H9 (cell line): ENCODE measurements at regions not wholly inside any gene's neighbourhood (a gene's known extent, or its start where the extent isn't known, plus 50 kb on each side); places are given as distances from the start of the nearest gene placed in this dataset.

Source experiments
- DNase-seq: peaks from one replicate; pipeline ENCODE4 v3.0.0-alpha.2; 2017
- H2AFZ ChIP-seq: one replicate; pipeline ENCODE4 v1.6.1; 2013; ENCODE audit warnings: mild to moderate bottlenecking, low read length, control low read depth, moderate library complexity
- H2AK5ac ChIP-seq: 2 replicates; pipeline ENCODE4 v1.6.1; 2013; ENCODE audit warnings: low read length, control low read depth, mixed read lengths; ENCODE audit not compliant: insufficient read length
- H2BK120ac ChIP-seq: one replicate; pipeline ENCODE4 v1.6.1; 2013; ENCODE audit warnings: low read depth, mild to moderate bottlenecking, low read length, control low read depth, inconsistent platforms; ENCODE audit not compliant: poor library complexity, severe bottlenecking
- H2BK12ac ChIP-seq: 2 replicates; pipeline ENCODE4 v1.6.1; 2013; ENCODE audit warnings: low read length, control low read depth, mixed read lengths, low read depth; ENCODE audit not compliant: insufficient read length
- H2BK15ac ChIP-seq: 2 replicates; pipeline ENCODE4 v1.6.1; 2013; ENCODE audit warnings: low read depth, low read length, control low read depth
- H2BK20ac ChIP-seq: one replicate; pipeline ENCODE4 v1.6.1; 2013; ENCODE audit warnings: low read depth, mild to moderate bottlenecking, low read length, control low read depth, inconsistent platforms; ENCODE audit not compliant: poor library complexity, severe bottlenecking
- H2BK5ac ChIP-seq: 2 replicates; pipeline ENCODE4 v1.6.1; 2013; ENCODE audit warnings: low read length, control low read depth, mixed read lengths; ENCODE audit not compliant: insufficient read length
- H3K14ac ChIP-seq: 2 replicates; pipeline ENCODE4 v1.6.1; 2013; ENCODE audit warnings: low read length, control low read depth; ENCODE audit not compliant: insufficient read depth
- H3K18ac ChIP-seq: 2 replicates; pipeline ENCODE4 v1.6.1; 2013; ENCODE audit warnings: low read depth, mild to moderate bottlenecking, mixed read lengths, low read length, control low read depth; ENCODE audit not compliant: insufficient read length
- H3K23ac ChIP-seq: 2 replicates; pipeline ENCODE4 v1.6.1; 2013; ENCODE audit warnings: low read length, control low read depth, mixed read lengths, low read depth; ENCODE audit not compliant: insufficient read length
- H3K23me2 ChIP-seq: 2 replicates; pipeline ENCODE4 v1.6.1; 2013; ENCODE audit warnings: low read depth, mild to moderate bottlenecking, mixed read lengths, low read length, control low read depth; ENCODE audit not compliant: insufficient read length, poor library complexity, severe bottlenecking
- H3K27ac ChIP-seq: 2 replicates; pipeline ENCODE4 v1.5.1; 2013; ENCODE audit warnings: low read length, control low read depth, mixed read lengths, low read depth; ENCODE audit not compliant: insufficient read length
- H3K27me3 ChIP-seq: 2 replicates; pipeline ENCODE4 v1.6.1; 2013; ENCODE audit warnings: low read length, control low read depth, inconsistent platforms; ENCODE audit not compliant: insufficient read depth
- H3K4ac ChIP-seq: 2 replicates; pipeline ENCODE4 v1.6.1; 2013; ENCODE audit warnings: low read depth, mild to moderate bottlenecking, control low read depth, inconsistent platforms, low read length, moderate library complexity
- H3K4me1 ChIP-seq: 2 replicates; pipeline ENCODE4 v1.6.1; 2013; ENCODE audit warnings: low read length, control low read depth, inconsistent platforms; ENCODE audit not compliant: insufficient read depth
- H3K4me2 ChIP-seq: 2 replicates; pipeline ENCODE4 v1.6.1; 2013; ENCODE audit warnings: low read length, control low read depth, mixed read lengths; ENCODE audit not compliant: insufficient read length, insufficient read depth
- H3K56ac ChIP-seq: 2 replicates; pipeline ENCODE4 v1.6.1; 2013; ENCODE audit warnings: low read depth, mild to moderate bottlenecking, mixed read lengths, low read length, control low read depth; ENCODE audit not compliant: insufficient read length
- H3K79me1 ChIP-seq: 2 replicates; pipeline ENCODE4 v1.6.1; 2013; ENCODE audit warnings: low read depth, mild to moderate bottlenecking, moderate library complexity, low read length, control low read depth, inconsistent platforms; ENCODE audit not compliant: insufficient read depth, poor library complexity, severe bottlenecking
- H3K79me2 ChIP-seq: 2 replicates; pipeline ENCODE4 v1.6.1; 2013; ENCODE audit warnings: low read length, control low read depth, inconsistent platforms; ENCODE audit not compliant: insufficient read depth
- H3K9ac ChIP-seq: 2 replicates; pipeline ENCODE4 v1.6.1; 2013; ENCODE audit warnings: low read length, control low read depth, mixed read lengths; ENCODE audit not compliant: insufficient read length; ENCODE audit errors: extremely low read depth
- H3K9me3 ChIP-seq: one replicate; pipeline ENCODE4 v1.6.1; 2013; ENCODE audit warnings: low read depth, low read length, inconsistent platforms; ENCODE audit not compliant: control insufficient read depth
- H3T11ph ChIP-seq: one replicate; pipeline ENCODE4 v1.6.1; 2013; ENCODE audit warnings: mild to moderate bottlenecking, low read length, control low read depth, inconsistent platforms
- H4K20me1 ChIP-seq: one replicate; pipeline ENCODE4 v1.6.1; 2013; ENCODE audit not compliant: control insufficient read depth, insufficient read length, insufficient read depth
- H4K5ac ChIP-seq: 2 replicates; pipeline ENCODE4 v1.6.1; 2013; ENCODE audit warnings: low read depth, mild to moderate bottlenecking, mixed read lengths, low read length, control low read depth; ENCODE audit not compliant: insufficient read length
- H4K8ac ChIP-seq: replicated peaks from 2 replicates; pipeline ENCODE4 v1.6.1; 2013; ENCODE audit warnings: low read length, control low read depth, mixed read lengths, low read depth; ENCODE audit not compliant: insufficient read length
- H4K91ac ChIP-seq: 2 replicates; pipeline ENCODE4 v1.6.1; 2013; ENCODE audit warnings: low read depth, mild to moderate bottlenecking, moderate library complexity, mixed read lengths, low read length, control low read depth; ENCODE audit not compliant: insufficient read length
- H3K27ac Mint-ChIP-seq, 3 experiments: 2 replicates in 2 of 3; 3 replicates in 1 of 3; pipeline ENCODE4 v1.8.0; 2020 to 2021; ENCODE audit warnings: mixed read lengths in 3 of 3, mild to moderate bottlenecking in 1 of 3, moderate library complexity in 1 of 3
- H3K27me3 Mint-ChIP-seq: 2 replicates; pipeline ENCODE4 v1.8.0; 2021; ENCODE audit warnings: low read depth, mild to moderate bottlenecking, moderate library complexity, mixed read lengths
- H3K36me3 Mint-ChIP-seq, 3 experiments: 2 replicates in 2 of 3; 3 replicates in 1 of 3; pipeline ENCODE4 v1.8.0; 2020 to 2021; ENCODE audit warnings: low read depth in 3 of 3, mixed read lengths in 3 of 3; ENCODE audit not compliant: insufficient read depth in 1 of 3
- H3K4me1 Mint-ChIP-seq, 2 experiments: 2 replicates each; pipeline ENCODE4 v1.8.0; 2020; ENCODE audit warnings: mixed read lengths in 2 of 2
- H3K4me3 Mint-ChIP-seq, 2 experiments: 2 replicates in 1 of 2; 3 replicates in 1 of 2; pipeline ENCODE4 v1.8.0; 2020 to 2021; ENCODE audit warnings: mild to moderate bottlenecking in 2 of 2, mixed read lengths in 2 of 2, moderate library complexity in 1 of 2
- H3K9me3 Mint-ChIP-seq, 2 experiments: 2 replicates in 1 of 2; 3 replicates in 1 of 2; pipeline ENCODE4 v1.8.0; 2020; ENCODE audit warnings: mild to moderate bottlenecking in 2 of 2, mixed read lengths in 2 of 2, moderate library complexity in 1 of 2
- WGBS: extraction: QIAGEN DNeasy Blood & Tissue Kit; methylation state at CpG from one replicate; pipeline ENCODE4 v1.1.7; 2013; ENCODE audit warnings: missing lambda C conversion rate, low lambda C conversion rate, mixed read lengths; ENCODE audit not compliant: insufficient read length; ENCODE audit errors: extremely low coverage; 5-methylcytosine and 5-hydroxymethylcytosine counted together
- TF ChIP-seq, protein P1 (sequence below): fragments of 200-600 bp; sonication (generic); conservative IDR thresholded peaks from 3 replicates; pipeline ENCODE4 v1.8.0; 2021; ENCODE audit warnings: antibody characterized with exemption, mild to moderate bottlenecking

DNA sequence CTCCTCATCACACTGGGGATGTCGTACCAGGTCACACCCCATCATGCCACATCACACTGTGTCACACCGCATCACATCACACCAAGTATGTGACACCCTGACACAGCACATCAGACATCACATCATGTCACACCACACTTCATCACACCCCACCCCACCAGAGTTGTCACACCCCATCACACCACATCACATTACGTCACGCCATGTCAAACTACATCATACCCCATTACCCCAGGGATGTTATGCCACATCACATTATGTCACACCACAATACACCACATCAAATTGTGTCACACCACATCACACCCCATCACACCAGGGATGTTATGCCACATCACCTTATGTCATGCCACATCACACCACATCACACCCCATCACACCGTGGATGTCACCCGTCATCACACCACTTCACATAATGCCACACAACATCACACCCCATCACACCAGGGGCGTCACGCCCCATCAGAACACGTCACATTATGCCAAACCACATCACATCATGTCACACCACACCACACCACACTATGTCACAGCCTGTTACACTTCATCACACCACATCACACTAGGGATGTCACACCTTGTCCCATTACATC, 133.6 kb downstream of the TMEM121 start:
- H3K27me3 Mint-ChIP-seq, result no peaks in the 10 kb centered on the region
- no peaks in the 10 kb centered on the region for H3K4me1 Mint-ChIP-seq
- Histone ChIP-seq H4K5ac (no peak overlapping the region), H3K4me2 (no peak overlapping the region), H3K27ac (no peak overlapping the region), H2BK15ac (no peak overlapping the region), H2AK5ac (no peak overlapping the region), H4K91ac (no peak overlapping the region), H3K56ac (no peak overlapping the region), H2BK12ac (no peak overlapping the region), H4K20me1 (no peaks in the 10 kb centered on the region), H2BK20ac (no peak overlapping the region), H3K4me1 (no peaks in the 10 kb centered on the region), H4K8ac (no peak overlapping the region), H3K23ac (no peak overlapping the region), H3K23me2 (no peaks in the 10 kb centered on the region), H2BK5ac (no peak overlapping the region), H3K18ac (no peak overlapping the region), H3K79me1 (no peaks in the 10 kb centered on the region), H3K9ac (no peak overlapping the region), H3K9me3 (peaks cover 43% of the 10 kb centered on the region), H3K14ac (no peak overlapping the region), H3K27me3 (no peaks in the 10 kb centered on the region), H2BK120ac (no peak overlapping the region), H3T11ph (no peak overlapping the region), H3K79me2 (no peaks in the 10 kb centered on the region), H3K4ac (no peak overlapping the region), H2AFZ (no peak overlapping the region)
- no peak overlapping the region for H3K27ac Mint-ChIP-seq
- DNase-seq, result no peak
- H3K4me3 Mint-ChIP-seq, result no peak overlapping the region; a peak in 1 of 5 replicates
- no CpG with 5 or more reads among the region's 9 CpGs for WGBS
- TF ChIP-seq, protein P1, sequence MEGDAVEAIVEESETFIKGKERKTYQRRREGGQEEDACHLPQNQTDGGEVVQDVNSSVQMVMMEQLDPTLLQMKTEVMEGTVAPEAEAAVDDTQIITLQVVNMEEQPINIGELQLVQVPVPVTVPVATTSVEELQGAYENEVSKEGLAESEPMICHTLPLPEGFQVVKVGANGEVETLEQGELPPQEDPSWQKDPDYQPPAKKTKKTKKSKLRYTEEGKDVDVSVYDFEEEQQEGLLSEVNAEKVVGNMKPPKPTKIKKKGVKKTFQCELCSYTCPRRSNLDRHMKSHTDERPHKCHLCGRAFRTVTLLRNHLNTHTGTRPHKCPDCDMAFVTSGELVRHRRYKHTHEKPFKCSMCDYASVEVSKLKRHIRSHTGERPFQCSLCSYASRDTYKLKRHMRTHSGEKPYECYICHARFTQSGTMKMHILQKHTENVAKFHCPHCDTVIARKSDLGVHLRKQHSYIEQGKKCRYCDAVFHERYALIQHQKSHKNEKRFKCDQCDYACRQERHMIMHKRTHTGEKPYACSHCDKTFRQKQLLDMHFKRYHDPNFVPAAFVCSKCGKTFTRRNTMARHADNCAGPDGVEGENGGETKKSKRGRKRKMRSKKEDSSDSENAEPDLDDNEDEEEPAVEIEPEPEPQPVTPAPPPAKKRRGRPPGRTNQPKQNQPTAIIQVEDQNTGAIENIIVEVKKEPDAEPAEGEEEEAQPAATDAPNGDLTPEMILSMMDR, result no peak
- peaks cover 15 to 29% (median 15%) of the 10 kb centered on the region in 3 experiments for H3K36me3 Mint-ChIP-seq
- peaks cover 68 to 75% of the 10 kb centered on the region in 2 experiments for H3K9me3 Mint-ChIP-seq
